K562 (cell line): ENCODE measurements at regions not wholly inside any gene's neighbourhood (a gene's known extent, or its start where the extent isn't known, plus 50 kb on each side); places are given as distances from the start of the nearest gene placed in this dataset.

Experiments
- FOXO4 ChIP-seq: fragments of 450-650 bp; formaldehyde crosslinking; IDR thresholded peaks from 2 replicates; pipeline ENCODE4 v1.4.0; 2020; ENCODE audit warnings: mild to moderate bottlenecking, moderate library complexity
- GATAD2B ChIP-seq: fragments of 450-650 bp; IDR thresholded peaks from 2 replicates; pipeline ENCODE4 v1.6.1; 2017; ENCODE audit warnings: mild to moderate bottlenecking, borderline replicate concordance
- NCOA1 ChIP-seq: fragments of 450-650 bp; IDR thresholded peaks from 2 replicates; pipeline ENCODE4 v1.6.1; 2016; ENCODE audit warnings: low read depth
- NFE2L1 ChIP-seq: fragments of 450-650 bp; IDR thresholded peaks from 2 replicates; pipeline ENCODE4 v1.6.1; 2016; ENCODE audit warnings: missing genetic modification characterization, low read depth, mild to moderate bottlenecking, missing compliant biosample characterization, moderate library complexity, borderline replicate concordance
- NRF1 ChIP-seq, 2 experiments: fragments of 450-650 bp; IDR thresholded peaks in 1 of 2; conservative IDR thresholded peaks in 1 of 2; 2 replicates each; pipeline ENCODE4 v1.6.1; 2014; ENCODE audit warnings: mild to moderate bottlenecking in 2 of 2
- PHB2 ChIP-seq: fragments of 450-650 bp; IDR thresholded peaks from 2 replicates; pipeline ENCODE4 v1.6.1; 2017; ENCODE audit warnings: low read depth
- POLR2A ChIP-seq: fragments of 450-650 bp; conservative IDR thresholded peaks from 2 replicates; pipeline ENCODE4 v1.6.1; 2016
- REST ChIP-seq, 2 experiments: fragments of 450-650 bp; formaldehyde crosslinking in 1 of 2; IDR thresholded peaks; 2 replicates each; pipeline versions ENCODE4 v1.4.0 to v1.6.1; 2014 to 2020; ENCODE audit warnings: mild to moderate bottlenecking in 2 of 2, borderline replicate concordance in 1 of 2, low read depth in 1 of 2
- TAF1 ChIP-seq: IDR thresholded peaks from 2 replicates; pipeline ENCODE4 v1.6.1; 2011; ENCODE audit warnings: mild to moderate bottlenecking, low read length, moderate library complexity; ENCODE audit not compliant: insufficient read depth, control insufficient read depth, severe bottlenecking; ENCODE audit errors: extremely low read depth
- TFAP4 ChIP-seq: sonication (generic); formaldehyde crosslinking; IDR thresholded peaks from 2 replicates; pipeline ENCODE4 v1.8.0; 2022; ENCODE audit warnings: missing genetic modification reagents, mild to moderate bottlenecking, moderate library complexity, borderline replicate concordance
- ZNF274 ChIP-seq: IDR thresholded peaks from 2 replicates; pipeline ENCODE4 v1.6.1; 2011; ENCODE audit warnings: low read depth, mild to moderate bottlenecking, low read length, moderate library complexity, borderline replicate concordance
- ZNF699 ChIP-seq: fragments of 250-450 bp; sonication (Bioruptor Pico); IDR thresholded peaks from 2 replicates; pipeline ENCODE4 v1.8.0; 2021; ENCODE audit warnings: mild to moderate bottlenecking, moderate library complexity; ENCODE audit not compliant: insufficient replicate concordance

- TF ChIP-seq TFAP4: no peak
- no peak for TF ChIP-seq ZNF274
- no peak for TF ChIP-seq POLR2A
- no peak for TF ChIP-seq NFE2L1 (tag)
- TF ChIP-seq NRF1 (conservative IDR thresholded peaks at IDR 0.05 in 1 of 2, IDR thresholded peaks at IDR 0.05 in 1 of 2): no peak
- no peak for TF ChIP-seq TAF1
- no peak for TF ChIP-seq REST (IDR thresholded peaks at IDR 0.05; ENCODE audit: borderline replicate concordance)
- TF ChIP-seq REST (CRISPR knock-in tag; IDR thresholded peaks at IDR 0.05; ENCODE audit: low read depth): no peak
- no peak for TF ChIP-seq FOXO4 (CRISPR knock-in tag)
- no peak for TF ChIP-seq ZNF699 (CRISPR knock-in tag)
- no peak for TF ChIP-seq GATAD2B
- TF ChIP-seq PHB2: no peak
- no peak for TF ChIP-seq NCOA1
Observed at GRCh38 chr11:56922421-56922820, 66.3 kb upstream of the OR5AK2 start.
